DLD1 (cell line): ENCODE measurements at regions not wholly inside any gene's neighbourhood (a gene's known extent, or its start where the extent isn't known, plus 50 kb on each side); places are given as distances from the start of the nearest gene placed in this dataset.

Experiments
- in situ Hi-C: cut with HindIII; loops from 2 replicates; pipeline ENCODE4 v1.10.0; 2017; ENCODE audit warnings: low sequenced_read_pairs

DNA sequence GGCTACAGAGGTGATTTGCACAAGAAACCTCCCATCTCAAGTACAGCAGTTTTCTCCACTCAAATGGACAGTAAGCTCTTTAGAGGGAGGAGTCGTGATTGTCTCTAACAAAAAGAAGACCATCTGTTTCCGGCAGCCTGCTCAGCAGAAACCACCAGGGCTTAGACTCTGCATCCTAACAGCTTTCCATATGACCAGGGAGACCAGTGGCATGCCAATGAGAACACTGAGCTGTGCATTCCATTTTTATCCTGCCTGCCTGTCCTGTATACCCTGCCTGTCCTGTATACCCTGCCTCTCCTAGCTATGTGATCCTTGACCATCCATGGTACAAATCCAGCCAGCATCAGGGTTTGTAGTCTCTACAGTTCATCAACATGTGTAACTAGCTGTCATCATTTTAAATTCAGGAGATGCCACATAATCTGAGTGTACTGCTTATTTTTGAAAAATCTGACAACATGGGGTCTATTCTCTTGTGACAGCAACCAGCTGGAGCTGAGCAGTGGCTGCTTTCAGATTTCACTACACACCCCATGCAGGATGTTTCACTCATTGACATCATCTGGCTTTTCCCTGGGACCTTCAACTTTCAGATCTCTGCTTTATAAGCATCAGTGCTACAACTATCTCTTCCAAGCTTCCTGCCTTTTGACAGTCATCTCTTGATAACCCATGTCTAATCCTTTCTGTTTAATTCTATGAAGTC is 50.5 kb upstream of the POU2AF2 start:
- in situ Hi-C loops = no loop called here

DNA sequence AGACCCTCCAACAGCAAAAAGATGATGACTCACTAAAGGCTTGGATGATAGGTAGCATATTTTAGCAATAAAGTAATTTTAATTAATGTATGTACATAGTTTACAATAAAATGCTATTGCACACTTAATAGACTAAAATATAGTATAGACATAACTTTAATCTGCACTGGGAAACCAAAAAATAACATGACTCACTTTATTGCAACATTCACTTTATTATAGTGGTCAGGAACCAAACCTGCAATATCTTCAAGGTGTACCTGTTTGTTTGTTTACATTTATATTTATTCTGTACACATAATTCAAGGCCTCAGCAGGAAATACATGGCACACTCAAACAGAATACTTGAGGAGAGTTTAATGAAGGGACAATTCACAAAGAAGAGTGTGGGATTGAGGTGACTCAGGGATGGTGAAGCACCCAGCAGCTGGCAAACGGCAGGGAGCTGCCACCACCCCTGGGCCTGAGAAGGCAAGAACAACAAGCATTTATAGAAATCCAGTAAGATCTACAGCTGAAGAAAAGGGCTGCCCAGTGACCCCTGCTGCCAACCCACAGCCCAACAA is 51.5 kb upstream of the POU2AF2 start:
- in situ Hi-C loops = no loop called here

DNA sequence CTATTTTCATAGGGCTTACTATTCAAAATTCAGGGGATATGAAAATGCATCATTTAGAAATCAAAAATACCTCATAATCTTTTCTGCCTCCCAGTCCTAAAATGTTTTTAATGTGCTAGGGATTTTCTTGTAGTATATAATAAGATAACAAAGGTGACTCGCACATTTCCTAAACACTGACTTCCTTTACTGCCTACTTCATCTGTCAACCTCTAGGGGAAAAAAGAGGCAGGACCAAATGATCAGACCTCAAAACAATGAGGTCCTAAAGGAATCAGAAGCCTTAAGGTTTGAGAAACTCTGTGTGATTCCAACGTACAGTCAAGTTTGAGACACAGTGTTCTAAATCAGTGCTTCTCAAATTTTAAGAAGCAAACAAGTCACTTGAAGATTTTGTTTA is 56.1 kb upstream of the POU2AF2 start:
- in situ Hi-C loops = no loop called here

DNA sequence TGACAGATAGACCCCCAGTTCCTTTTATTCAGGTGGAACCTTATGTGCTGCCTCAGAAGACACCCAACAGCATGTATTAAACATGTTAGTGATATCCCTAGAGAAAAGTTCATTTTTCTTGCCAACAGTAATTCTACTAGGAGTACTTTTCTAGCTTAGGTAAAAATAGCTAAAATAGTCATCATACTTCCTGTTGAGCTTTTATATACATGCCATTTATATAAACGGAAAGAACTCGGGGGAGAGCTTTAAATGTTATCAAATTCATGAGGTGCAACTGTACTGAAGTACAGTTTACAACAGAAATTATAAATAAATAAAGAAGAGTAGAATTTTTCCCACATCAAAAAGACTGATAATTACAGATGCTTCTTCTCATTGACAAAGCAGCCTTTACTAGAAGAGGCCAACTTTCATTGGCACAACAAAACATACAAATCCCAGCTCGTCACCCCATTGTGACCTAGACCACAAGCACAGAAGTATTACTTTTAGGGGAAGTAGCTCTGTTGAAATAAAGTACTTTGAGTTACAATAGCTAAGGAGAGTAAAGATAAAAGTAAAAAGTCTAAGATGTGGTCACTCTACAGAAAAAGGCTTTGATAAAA is 59.1 kb upstream of the POU2AF2 start:
- in situ Hi-C loops = no loop called here

DNA sequence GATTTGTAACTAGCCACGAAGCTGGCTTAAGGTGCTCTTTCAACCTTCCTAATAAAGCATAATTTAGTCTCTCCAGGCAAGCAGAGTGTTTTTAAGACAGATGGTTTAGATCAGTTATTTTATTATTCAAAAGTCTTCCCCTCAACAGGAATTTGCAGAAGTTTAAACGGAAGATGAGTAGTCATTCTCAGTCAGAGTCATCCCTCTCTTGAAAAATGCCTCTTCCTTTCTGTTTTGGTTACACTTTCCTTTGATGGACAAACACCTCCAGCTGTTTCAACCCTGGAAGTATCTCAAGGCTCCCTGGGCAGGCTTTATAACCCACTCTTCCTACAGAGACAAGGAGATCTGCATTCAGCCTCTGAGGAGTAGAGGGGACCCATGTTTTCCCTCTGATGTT is 60.3 kb upstream of the POU2AF2 start:
- in situ Hi-C loops = no loop called here

DNA sequence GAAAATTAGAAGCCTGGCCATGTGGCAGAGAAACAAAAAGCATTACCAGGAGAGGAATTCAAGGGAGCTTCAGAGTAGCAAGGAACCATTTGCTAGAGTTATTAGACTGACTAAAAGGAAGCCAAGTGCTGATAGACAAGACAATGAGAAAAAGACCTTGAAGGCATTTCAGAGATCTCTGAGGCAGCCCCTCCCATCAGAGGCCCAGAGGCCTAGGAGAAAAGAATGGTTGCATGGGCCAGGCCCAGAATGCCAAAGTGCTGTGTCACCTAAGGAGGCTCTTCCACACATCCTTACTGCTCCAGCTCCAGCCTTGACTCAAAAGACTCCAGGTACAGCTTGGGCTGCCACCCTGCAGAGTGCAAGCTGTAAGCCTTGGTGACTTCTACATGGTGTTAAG is 61.8 kb upstream of the POU2AF2 start:
- in situ Hi-C loops = no loop called here

DNA sequence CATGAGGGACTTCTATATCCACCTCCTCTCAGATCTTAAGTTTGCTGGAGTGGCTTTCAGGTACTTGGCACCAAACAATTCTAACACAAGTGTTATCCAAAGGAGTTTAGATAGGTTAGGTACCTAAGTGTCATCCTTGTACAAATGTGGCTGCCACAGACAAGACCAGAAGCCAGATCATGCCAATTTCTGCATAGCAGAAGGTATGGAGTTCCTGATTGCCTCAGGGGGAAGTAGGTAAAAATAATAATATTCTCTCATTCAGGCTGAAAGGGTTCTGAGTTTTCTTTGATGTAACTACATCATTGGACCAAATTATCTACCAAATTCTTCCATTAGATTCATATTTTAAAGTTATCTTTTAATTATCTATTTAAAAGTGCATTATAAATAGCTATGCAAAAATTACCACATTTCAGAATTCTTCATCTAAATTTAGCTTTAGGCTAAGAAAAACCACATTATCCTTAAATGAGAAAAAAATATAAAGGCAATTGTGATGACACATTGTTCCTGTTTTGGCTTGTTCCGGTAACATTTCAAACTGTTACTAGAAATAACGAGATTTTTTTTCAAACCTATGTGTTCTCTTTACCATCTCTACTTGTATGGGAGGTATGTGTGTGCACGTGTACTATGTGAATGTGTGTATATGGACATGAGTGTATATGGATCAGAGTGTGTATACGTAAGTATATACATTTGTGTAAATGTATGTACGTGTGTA is 66.2 kb upstream of the POU2AF2 start:
- in situ Hi-C loops = no loop called here

DNA sequence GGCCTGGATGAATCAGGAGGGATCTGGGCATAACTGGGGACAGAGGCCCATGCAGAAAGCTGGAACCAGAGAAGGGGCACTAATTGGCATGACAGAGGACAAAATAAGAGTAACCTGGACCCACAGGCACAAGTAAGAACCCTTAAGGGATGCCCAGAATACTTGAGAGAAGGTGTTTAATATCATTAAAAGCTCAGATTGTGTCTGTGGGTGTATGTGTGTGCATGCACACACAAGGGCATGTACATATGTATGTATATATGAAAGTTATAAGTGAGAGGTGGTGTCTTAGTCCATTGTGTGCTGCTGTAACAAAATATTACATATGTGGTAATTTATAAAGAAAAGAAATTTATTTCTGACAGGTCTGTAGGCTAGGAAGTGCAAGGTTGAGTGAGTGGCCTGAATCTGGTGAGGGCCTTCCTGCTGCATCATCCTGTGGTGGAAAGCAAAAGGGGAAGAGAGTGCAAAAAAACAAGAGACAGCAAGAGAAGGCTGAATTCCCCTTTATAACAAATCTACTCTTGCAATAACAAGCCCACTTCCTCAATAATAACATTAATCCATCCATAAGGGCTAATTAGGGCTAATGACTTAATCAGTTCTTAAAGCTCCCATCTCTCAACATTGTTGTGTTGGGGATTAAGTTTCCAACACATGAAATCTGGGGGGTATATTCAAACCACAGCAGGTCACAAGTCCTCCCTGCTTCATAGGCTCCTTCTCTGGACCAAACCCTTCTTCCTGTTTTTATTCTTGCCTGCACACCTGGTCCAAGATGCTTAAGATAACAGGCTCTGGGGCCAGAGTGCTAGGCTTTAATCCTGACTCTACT is 68.3 kb upstream of the POU2AF2 start:
- in situ Hi-C loops = no loop called here

DNA sequence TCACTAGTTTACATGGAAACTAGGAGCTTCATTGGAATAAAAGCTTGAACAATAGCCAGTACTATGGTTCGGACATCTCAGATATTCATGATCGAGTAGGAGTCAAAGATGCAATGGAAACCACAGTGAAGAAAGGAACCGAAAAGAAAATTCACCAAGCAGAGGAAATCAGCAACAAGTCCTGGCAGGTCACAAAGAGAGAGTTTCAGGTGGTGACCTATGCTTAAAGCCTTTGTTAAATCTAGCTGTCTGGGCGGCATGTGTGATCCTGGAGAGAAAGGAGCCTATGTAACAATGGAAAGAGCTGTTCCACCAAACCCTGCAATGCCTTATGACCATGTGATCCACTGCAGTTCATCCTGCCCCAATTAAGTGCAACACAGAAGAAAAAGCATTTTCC is 68.9 kb upstream of the POU2AF2 start:
- in situ Hi-C loops = no loop called here

DNA sequence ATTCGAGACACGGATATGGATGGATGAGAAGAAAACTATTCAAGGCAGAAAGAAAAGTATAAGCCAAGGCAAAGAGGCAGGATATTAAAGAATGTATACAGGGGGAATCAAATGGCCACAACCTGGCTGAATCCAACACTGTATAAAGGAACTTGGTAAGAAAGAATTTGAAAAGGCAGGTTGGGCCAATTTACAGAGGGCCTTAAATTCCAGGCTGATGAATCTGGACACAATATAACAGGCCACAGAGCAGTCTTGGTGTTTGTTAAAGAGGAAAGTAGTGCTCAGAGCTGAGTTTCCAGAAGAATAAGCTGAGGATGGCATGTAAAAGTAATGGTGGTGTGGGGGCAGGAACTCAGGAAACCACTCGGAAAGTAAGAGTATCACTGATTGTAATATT is 72.3 kb upstream of the POU2AF2 start:
- in situ Hi-C loops = no loop called here

DNA sequence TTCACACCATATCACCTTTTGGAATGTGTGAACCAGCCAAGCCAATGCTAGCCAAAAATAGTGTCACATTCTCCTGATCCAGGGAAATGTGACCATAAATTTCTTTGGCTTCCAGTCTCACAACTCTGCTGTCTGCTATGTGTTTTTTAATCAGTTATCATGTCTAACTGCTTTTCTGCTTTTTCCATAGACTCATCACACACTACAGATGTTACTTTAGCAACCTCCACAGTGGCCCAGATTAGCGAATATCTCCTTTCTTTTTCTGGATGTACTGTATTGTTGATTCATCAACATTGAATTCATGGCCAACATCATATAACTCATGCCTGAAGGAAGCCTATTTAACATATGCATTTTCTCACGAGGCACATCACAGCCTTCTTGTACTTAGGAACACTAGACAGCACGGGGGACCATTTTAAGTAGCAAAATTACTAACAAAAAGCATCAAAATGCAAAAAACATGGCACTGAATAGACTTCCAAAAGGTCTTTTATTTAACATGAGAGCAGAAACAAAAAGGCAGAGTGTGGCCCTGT is 73.1 kb upstream of the POU2AF2 start:
- in situ Hi-C loops = no loop called here

DNA sequence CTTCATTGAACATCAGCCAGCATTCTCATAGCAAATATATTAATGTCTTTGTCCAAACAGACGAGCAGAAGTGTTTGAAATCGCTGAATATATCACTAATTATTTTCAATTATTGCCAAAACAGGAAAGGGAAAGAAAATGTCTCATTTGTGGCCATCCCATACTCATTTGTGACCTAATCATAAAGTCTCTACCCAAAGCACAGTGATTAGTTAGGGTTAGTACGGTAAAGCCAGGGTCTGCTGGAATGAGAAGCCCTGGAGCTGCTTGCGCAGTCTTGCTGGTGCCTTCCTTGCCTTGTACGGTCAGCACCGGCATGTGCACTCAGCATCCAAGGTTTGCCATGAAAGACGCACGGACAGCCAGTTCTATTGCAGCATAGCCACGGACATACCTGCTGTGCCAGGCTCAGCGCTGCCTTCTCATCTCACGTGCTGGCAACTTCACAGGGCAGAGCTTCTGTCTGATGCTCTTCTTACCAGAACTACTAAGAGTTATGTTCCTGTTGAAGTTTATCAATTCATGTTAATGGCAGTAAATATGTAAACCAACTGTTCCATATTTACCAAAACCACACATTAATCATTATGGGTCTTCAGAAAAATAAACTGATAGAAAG is 74.7 kb upstream of the POU2AF2 start:
- in situ Hi-C loops = no loop called here

DNA sequence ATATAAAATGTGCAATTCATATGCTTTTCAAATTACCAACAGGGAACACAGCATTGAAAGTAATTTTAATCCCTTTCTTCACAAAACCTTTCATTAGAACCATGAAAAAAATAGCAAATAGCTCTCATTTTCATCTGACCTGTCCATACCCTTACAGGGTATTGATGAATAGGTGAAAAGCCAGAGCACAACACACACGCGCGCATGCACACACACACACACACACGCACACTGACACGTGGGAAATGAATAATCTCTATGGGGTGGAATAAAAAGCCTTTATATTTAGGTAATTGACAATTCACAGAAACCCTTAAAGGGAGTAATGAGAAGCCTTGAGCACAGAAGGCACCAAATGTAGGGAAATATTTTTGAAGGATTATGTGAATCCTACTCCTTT is 76.2 kb upstream of the POU2AF2 start:
- in situ Hi-C loops = no loop called here

DNA sequence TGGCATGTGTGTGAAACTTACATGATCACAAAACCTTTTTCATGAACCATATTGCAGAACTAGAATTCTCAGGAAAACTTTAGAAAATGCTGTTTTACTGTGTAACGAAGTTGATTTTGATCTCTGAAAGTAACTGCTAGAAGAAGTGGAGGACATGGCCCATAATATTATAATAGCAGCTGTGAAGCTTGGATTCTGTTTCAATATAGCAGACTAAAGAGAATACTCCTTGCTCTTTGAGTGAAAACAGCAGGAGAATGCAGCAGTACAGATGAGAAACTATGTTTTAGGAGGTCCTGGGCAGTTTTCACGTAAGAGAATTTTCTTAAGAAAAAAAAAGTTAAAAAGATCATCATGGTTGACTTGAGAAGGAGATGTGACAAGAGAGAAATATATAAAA is 76.7 kb upstream of the POU2AF2 start:
- in situ Hi-C loops = no loop called here

DNA sequence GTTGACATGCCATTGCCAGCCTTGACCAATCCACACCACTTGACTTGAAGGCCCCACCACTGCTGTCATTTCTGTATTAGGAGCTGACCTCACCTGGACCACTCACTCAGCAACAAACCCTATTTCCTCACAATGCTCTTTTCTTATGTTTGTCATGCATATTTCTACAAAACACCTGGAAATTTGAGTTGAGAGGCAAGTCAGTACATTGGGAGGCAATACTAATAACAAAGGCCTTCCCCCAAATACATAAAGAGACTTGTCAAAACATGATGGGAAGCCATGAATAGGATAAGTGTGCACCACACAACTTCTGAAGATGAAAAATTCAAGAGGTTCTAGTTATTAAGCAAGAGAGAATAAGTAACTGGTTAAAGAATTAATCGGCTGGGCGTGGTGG is 77.9 kb upstream of the POU2AF2 start:
- in situ Hi-C loops = no loop called here

DNA sequence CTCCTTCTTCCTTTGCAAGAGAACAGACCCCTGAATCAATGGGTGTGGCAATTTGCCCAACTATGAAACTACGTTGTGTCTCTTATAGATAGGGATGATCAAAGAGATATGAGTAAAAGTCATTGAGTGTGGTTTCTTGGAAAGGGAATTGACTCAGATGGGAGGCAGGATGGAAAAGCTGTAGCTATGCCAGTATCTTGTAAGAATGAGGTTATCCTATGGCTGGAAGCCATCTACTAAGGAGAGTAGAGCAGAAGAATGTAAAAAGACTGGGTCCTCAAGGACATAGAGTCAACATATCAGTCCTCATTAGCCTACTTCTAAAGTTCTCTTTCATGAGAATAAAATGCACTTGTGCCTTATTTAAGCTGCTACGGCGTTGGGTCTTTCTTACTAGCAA is 78.9 kb upstream of the POU2AF2 start:
- in situ Hi-C loops = no loop called here

DNA sequence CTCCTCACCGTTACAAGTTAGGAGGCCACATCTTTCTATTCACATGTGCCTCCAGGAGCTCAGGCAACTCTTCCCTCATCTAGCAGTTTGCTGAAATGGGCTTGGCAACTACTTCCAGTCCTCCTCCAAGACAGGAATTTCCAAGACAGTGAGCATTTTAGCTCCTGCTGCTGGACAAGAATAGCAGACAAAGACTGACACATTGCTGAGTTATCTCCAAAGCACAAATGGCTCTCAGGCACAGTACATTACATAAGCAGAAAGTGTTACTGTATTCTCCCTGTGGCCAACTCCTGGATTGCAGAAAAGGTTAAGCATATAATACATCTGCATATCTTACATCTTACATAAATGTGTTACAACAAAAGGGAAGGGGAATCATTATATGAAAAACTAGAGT is 83.2 kb upstream of the POU2AF2 start:
- in situ Hi-C loops = no loop called here

DNA sequence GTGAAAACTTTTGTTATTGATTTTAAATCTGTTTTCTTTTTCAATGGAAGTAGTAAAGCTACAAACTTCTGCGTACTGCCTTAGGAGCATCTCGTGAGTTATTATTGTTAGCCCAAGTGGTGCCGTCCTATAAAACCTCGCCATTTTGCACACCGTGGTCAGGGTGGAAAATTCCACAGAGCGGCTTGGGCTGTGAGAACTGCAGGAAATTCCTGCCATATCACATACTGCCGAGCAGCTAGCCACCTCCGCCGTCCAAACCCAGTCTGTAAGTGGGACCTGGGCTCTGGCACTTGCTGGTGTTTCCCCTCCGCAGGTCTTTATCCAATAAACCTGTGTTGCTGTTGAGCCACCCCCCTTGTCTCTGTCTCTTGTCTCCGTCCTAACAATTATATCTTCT is 88.0 kb upstream of the POU2AF2 start:
- in situ Hi-C loops = no loop called here

DNA sequence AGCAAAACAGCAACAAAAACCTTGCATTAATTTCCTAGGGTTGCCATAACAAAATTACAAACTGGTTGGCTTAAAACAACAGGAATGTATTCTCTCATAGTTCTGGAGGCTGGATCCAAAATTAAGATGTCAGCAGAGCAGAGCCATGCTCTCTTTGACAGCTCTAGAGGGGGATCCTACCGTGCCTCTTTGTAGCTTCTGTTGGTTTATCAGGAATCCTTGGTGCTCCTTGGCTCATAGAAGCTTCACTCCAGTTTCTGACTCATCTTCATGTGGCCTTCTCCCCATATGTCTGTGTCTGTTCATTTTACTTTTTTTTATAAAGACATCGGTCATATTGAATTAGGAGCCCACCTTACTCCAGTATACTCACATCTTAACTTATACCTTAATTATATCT is 90.5 kb upstream of the POU2AF2 start:
- in situ Hi-C loops = no loop called here

DNA sequence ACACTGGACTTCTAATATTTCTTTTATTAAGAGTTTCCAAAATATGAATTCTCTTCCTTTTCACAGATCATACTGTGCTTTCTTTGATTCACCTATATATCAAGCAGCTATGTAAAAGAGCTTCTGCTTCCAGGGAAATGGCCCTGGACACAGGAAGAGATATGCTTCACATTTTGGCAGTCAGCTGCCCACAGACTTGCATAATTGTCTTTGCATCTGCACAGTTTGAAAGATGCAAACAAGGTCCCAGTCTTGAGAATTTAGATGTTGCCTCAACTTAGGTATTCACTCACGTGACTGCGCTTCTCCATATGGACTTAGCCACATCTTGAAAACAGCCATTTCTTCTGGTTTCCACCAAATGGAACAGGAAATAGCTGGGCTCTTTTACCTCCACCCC is 92.3 kb upstream of the POU2AF2 start:
- in situ Hi-C loops = no loop called here
